Caco-2 (cell line): ENCODE measurements at regions not wholly inside any gene's neighbourhood (a gene's known extent, or its start where the extent isn't known, plus 50 kb on each side); places are given as distances from the start of the nearest gene placed in this dataset.

Experiments
- BruUV-seq: library from RNA; stranded (reverse); fragments of 400-500 nt; replicated peaks from 2 replicates; lab custom pipeline; 2021; lab: Mats Ljungman, UMichigan
- CTCF ChIA-PET: fragments of 300-600 bp; sonication (Branson Sonifier 250); formaldehyde crosslinking; loops from one replicate; lab custom pipeline; 2022; ENCODE audit warnings: antibody characterized with exemption; lab: Charles Lee
- POLR2A ChIA-PET: fragments of 300-600 bp; sonication (Branson Sonifier 250); formaldehyde crosslinking; loops from one replicate; lab custom pipeline; 2022; ENCODE audit warnings: antibody characterized with exemption; lab: Charles Lee
- DNase-seq, 2 experiments: peaks; one replicate each; pipeline versions ENCODE4 v3.0.0 to v3.0.0-alpha.2; 2020 to 2022
- H3K27me3 ChIP-seq: replicated peaks from 2 replicates; pipeline ENCODE4 v1.6.0; 2011; ENCODE audit warnings: low read length; ENCODE audit not compliant: control insufficient read depth, insufficient read depth
- H3K36me3 ChIP-seq: 2 replicates; pipeline ENCODE4 v1.5.1; 2011; ENCODE audit warnings: low read length; ENCODE audit not compliant: control insufficient read depth, insufficient read depth
- H3K4me1 ChIP-seq: fragments of 250-450 bp; sonication (Bioruptor Pico); 2 replicates; pipeline ENCODE4 v1.5.1; 2020; ENCODE audit warnings: mild to moderate bottlenecking
- H3K4me3 ChIP-seq: 2 replicates; pipeline ENCODE4 v1.5.1; 2011; ENCODE audit warnings: low read depth, mild to moderate bottlenecking, control low read depth, low read length
- H3K9me3 ChIP-seq: fragments of 250-450 bp; sonication (Bioruptor Pico); 2 replicates; pipeline ENCODE4 v1.5.1; 2020; ENCODE audit warnings: mild to moderate bottlenecking, moderate library complexity
- H3K27ac Mint-ChIP-seq: one replicate; pipeline ENCODE4 v1.8.0; 2022; ENCODE audit warnings: mixed read lengths; ENCODE audit not compliant: unreplicated experiment
- H3K27me3 Mint-ChIP-seq: one replicate; pipeline ENCODE4 v1.8.0; 2022; ENCODE audit warnings: mixed read lengths; ENCODE audit not compliant: insufficient read depth, unreplicated experiment
- H3K36me3 Mint-ChIP-seq: one replicate; pipeline ENCODE4 v1.8.0; 2022; ENCODE audit warnings: mild to moderate bottlenecking, mixed read lengths; ENCODE audit not compliant: insufficient read depth, unreplicated experiment
- H3K4me1 Mint-ChIP-seq: one replicate; pipeline ENCODE4 v1.8.0; 2022; ENCODE audit warnings: low read depth, mixed read lengths; ENCODE audit not compliant: unreplicated experiment
- H3K4me3 Mint-ChIP-seq: one replicate; pipeline ENCODE4 v1.8.0; 2022; ENCODE audit warnings: mild to moderate bottlenecking, moderate library complexity, mixed read lengths; ENCODE audit not compliant: unreplicated experiment
- H3K9me3 Mint-ChIP-seq: one replicate; pipeline ENCODE4 v1.8.0; 2022; ENCODE audit warnings: mixed read lengths; ENCODE audit not compliant: unreplicated experiment
- CTCF ChIP-seq, 2 experiments: fragments of 200-600 bp in 1 of 2; IDR thresholded peaks; 1 replicate in 1 of 2; 2 replicates in 1 of 2; pipeline versions ENCODE4 v1.5.1 to v1.8.0; 2011 to 2022; ENCODE audit warnings: antibody characterized with exemption in 1 of 2, control low read depth in 1 of 2, inconsistent platforms in 1 of 2, low read depth in 1 of 2, low read length in 1 of 2, mild to moderate bottlenecking in 1 of 2, moderate library complexity in 1 of 2; ENCODE audit not compliant: insufficient read depth in 1 of 2, severe bottlenecking in 1 of 2, unreplicated experiment in 1 of 2
- intact Hi-C: fragments of 100-400 bp; cut with micrococcal nuclease; formaldehyde crosslinking; loops from one replicate; pipeline ENCODE4 v1.10.0; 2022; ENCODE audit not compliant: unreplicated experiment

- Mint-ChIP-seq H3K36me3 (no peaks in the 10 kb centered on the region), H3K4me3 (no peak overlapping the region), H3K27me3 (no peaks in the 10 kb centered on the region), H3K27ac (no peak overlapping the region), H3K4me1 (no peaks in the 10 kb centered on the region), H3K9me3 (no peaks in the 10 kb centered on the region)
- Histone ChIP-seq H3K4me3 (no peak overlapping the region), H3K4me1 (no peaks in the 10 kb centered on the region), H3K27me3 (no peaks in the 10 kb centered on the region), H3K36me3 (no peaks in the 10 kb centered on the region), H3K9me3 (no peaks in the 10 kb centered on the region)
- POLR2A ChIA-PET: no interaction called here
- CTCF ChIA-PET: no interaction called here
- intact Hi-C loops: no loop called here
- no peak for TF ChIP-seq CTCF (IDR thresholded peaks at IDR 0.05; ENCODE audit: insufficient read depth in 1 of 2, low read depth in 1 of 2, low read length in 1 of 2, severe bottlenecking in 1 of 2, unreplicated experiment in 1 of 2)
- DNase-seq: no peak
- BruUV-seq: no TSS peak
Measured at GRCh38 chr4:136847881-136848621, 684.2 kb downstream of the PCDH18 start.

- BruUV-seq: no TSS peak
- CTCF ChIA-PET: no interaction called here
Measured at GRCh38 chr4:136841526-136841925, 690.8 kb downstream of the PCDH18 start.

DNA sequence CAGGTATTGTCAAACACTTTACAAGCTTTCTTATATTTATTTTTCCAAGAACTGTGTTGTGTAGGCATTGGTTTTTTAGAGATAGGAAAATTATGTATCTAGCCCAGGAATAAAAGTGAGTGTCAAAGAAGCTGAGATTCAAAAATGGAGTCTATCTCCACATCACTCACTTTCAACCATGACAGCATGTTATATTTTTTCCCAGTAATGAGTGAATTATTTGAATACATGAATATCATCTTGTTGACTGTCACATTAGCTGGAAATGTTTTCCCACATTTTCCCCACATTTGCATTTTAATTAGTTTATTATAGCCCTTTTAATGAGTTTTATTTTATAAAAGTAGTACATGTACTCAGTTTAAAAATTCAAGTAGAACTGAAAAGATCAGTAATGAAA lies 693.7 kb downstream of the PCDH18 start:
- Mint-ChIP-seq H3K4me3 (no peak overlapping the region), H3K9me3 (no peaks in the 10 kb centered on the region), H3K36me3 (no peaks in the 10 kb centered on the region), H3K27ac (no peak overlapping the region), H3K4me1 (no peaks in the 10 kb centered on the region), H3K27me3 (no peaks in the 10 kb centered on the region)
- no peaks in the 10 kb centered on the region for H3K9me3 ChIP-seq
- no peaks in the 10 kb centered on the region for H3K4me1 ChIP-seq
- CTCF ChIA-PET: no interaction called here
- no peaks in the 10 kb centered on the region for H3K27me3 ChIP-seq
- no TSS peak for BruUV-seq
- no peaks in the 10 kb centered on the region for H3K36me3 ChIP-seq
- DNase-seq: no peak
- POLR2A ChIA-PET: no interaction called here
- H3K4me3 ChIP-seq: no peak overlapping the region
- no peak for TF ChIP-seq CTCF (IDR thresholded peaks at IDR 0.05; ENCODE audit: insufficient read depth in 1 of 2, low read depth in 1 of 2, low read length in 1 of 2, severe bottlenecking in 1 of 2, unreplicated experiment in 1 of 2)
- intact Hi-C loops: no loop called here

More at GRCh38 chr4:136841526-136841925, 690.8 kb downstream of the PCDH18 start:
- no peaks in the 10 kb centered on the region for H3K4me1 Mint-ChIP-seq
- H3K27me3 Mint-ChIP-seq: no peaks in the 10 kb centered on the region
- H3K4me3 ChIP-seq: no peak overlapping the region
- H3K27ac Mint-ChIP-seq: no peak overlapping the region
- POLR2A ChIA-PET: no interaction called here
- H3K9me3 Mint-ChIP-seq: no peaks in the 10 kb centered on the region
- no peak for TF ChIP-seq CTCF (IDR thresholded peaks at IDR 0.05; ENCODE audit: insufficient read depth in 1 of 2, low read depth in 1 of 2, low read length in 1 of 2, severe bottlenecking in 1 of 2, unreplicated experiment in 1 of 2)
- intact Hi-C loops: no loop called here
- H3K4me3 Mint-ChIP-seq: no peak overlapping the region
- H3K36me3 ChIP-seq: no peaks in the 10 kb centered on the region
- no peaks in the 10 kb centered on the region for H3K36me3 Mint-ChIP-seq
- H3K27me3 ChIP-seq: no peaks in the 10 kb centered on the region
- no peak for DNase-seq
- no peaks in the 10 kb centered on the region for H3K9me3 ChIP-seq
- H3K4me1 ChIP-seq: no peaks in the 10 kb centered on the region
